B cell (primary cell): ENCODE measurements at regions not wholly inside any gene's neighbourhood (a gene's known extent, or its start where the extent isn't known, plus 50 kb on each side); places are given as distances from the start of the nearest gene placed in this dataset.

Experiments used
- ATAC-seq: fragments of 200-7000 bp; cut with Tn5 transposase; one replicate; pipeline ENCODE4 v1.10.0; 2021; ENCODE audit warnings: low read depth, mild to moderate bottlenecking, moderate number of reproducible peaks, moderate library complexity
- CTCF ChIA-PET: fragments of 350-600 bp; sonication (Branson Sonifier 250); formaldehyde crosslinking; loops from one replicate; lab custom pipeline; 2021; ENCODE audit warnings: antibody characterized with exemption, inconsistent platforms; lab: Charles Lee
- POLR2A ChIA-PET: fragments of 350-600 bp; sonication (Branson Sonifier 250); formaldehyde crosslinking; loops from one replicate; lab custom pipeline; 2021; ENCODE audit warnings: antibody characterized with exemption; lab: Charles Lee
- DNase-seq: peaks from one replicate; pipeline ENCODE4 v3.0.0; 2013
- H2AFZ ChIP-seq: 2 replicates; pipeline ENCODE4 v1.6.1; 2012; ENCODE audit warnings: mild to moderate bottlenecking, low read depth, low read length; ENCODE audit not compliant: insufficient read depth, poor library complexity, severe bottlenecking
- H3K27ac ChIP-seq, 2 donors: 1 replicate in 1 of 2; 2 replicates in 1 of 2; pipeline ENCODE4 v1.5.1; 2012 to 2013; ENCODE audit warnings: low read length in 2 of 2, mild to moderate bottlenecking in 2 of 2, moderate library complexity in 1 of 2
- H3K27me3 ChIP-seq, 4 experiments: fragments of 200-600 bp in 1 of 4; sonication (generic) in 1 of 4; replicated peaks in 1 of 4; 1 replicate in 2 of 4; 2 replicates in 2 of 4; pipeline versions ENCODE4 v1.6.1 to v1.7.0; 2013 to 2016; ENCODE audit warnings: low read length in 3 of 4, mild to moderate bottlenecking in 2 of 4, mixed read lengths in 1 of 4, moderate library complexity in 1 of 4; ENCODE audit not compliant: insufficient read depth in 4 of 4, control insufficient read depth in 3 of 4; ENCODE audit errors: control extremely low read depth in 1 of 4
- H3K36me3 ChIP-seq, 2 experiments: replicated peaks in 1 of 2; 1 replicate in 1 of 2; 2 replicates in 1 of 2; pipeline versions ENCODE4 v1.6.1 to v1.7.1; 2013; ENCODE audit warnings: low read length in 1 of 2; ENCODE audit not compliant: insufficient read depth in 2 of 2, control insufficient read depth in 1 of 2; ENCODE audit errors: control extremely low read depth in 1 of 2, extremely low read depth in 1 of 2
- H3K4me1 ChIP-seq, 2 donors: fragments of 200-600 bp in 1 of 2; sonication (generic) in 1 of 2; 1 replicate in 1 of 2; 2 replicates in 1 of 2; pipeline versions ENCODE4 v1.5.1 to v1.6.1; 2013 to 2017; ENCODE audit warnings: low read length in 2 of 2; ENCODE audit not compliant: control insufficient read depth in 2 of 2, insufficient read depth in 2 of 2
- H3K4me2 ChIP-seq: replicated peaks from 2 replicates; pipeline ENCODE3; 2012; ENCODE audit warnings: mild to moderate bottlenecking, low read depth, low read length; ENCODE audit not compliant: poor library complexity, severe bottlenecking
- H3K4me3 ChIP-seq, 5 experiments: fragments of 200-600 bp in 1 of 5; sonication (generic) in 1 of 5; 1 replicate in 3 of 5; 2 replicates in 2 of 5; pipeline versions ENCODE4 v1.5.1 to v1.7.0; 2011 to 2016; ENCODE audit warnings: low read length in 4 of 5, mild to moderate bottlenecking in 4 of 5, low read depth in 2 of 5, control low read depth in 1 of 5, moderate library complexity in 1 of 5; ENCODE audit not compliant: insufficient read depth in 1 of 5; ENCODE audit errors: control extremely low read depth in 1 of 5, extremely low read depth in 1 of 5
- H3K79me2 ChIP-seq: fragments of 200-600 bp; sonication (generic); one replicate; pipeline ENCODE4 v1.6.0; 2016; ENCODE audit warnings: low read length; ENCODE audit not compliant: control insufficient read depth, insufficient read depth
- H3K9ac ChIP-seq: fragments of 200-600 bp; sonication (generic); 2 replicates; pipeline ENCODE4 v1.6.1; 2017; ENCODE audit warnings: mild to moderate bottlenecking, low read length, moderate library complexity
- H3K9me3 ChIP-seq, 3 donors: one replicate each; pipeline versions ENCODE4 v1.6.1 to v1.7.1; 2013; ENCODE audit warnings: low read length in 2 of 3; ENCODE audit not compliant: control insufficient read depth in 2 of 3, insufficient read depth in 1 of 3; ENCODE audit errors: control extremely low read depth in 1 of 3
- H4K20me1 ChIP-seq: 2 replicates; pipeline ENCODE4 v1.6.0; 2012; ENCODE audit warnings: mild to moderate bottlenecking, low read length; ENCODE audit not compliant: insufficient read depth, control insufficient read depth, poor library complexity, severe bottlenecking
- H3K27ac Mint-ChIP-seq: one replicate; pipeline ENCODE4 v1.8.0; 2021; ENCODE audit warnings: mixed read lengths
- H3K27me3 Mint-ChIP-seq: one replicate; pipeline ENCODE4 v1.8.0; 2021; ENCODE audit warnings: mixed read lengths
- H3K4me1 Mint-ChIP-seq: one replicate; pipeline ENCODE4 v1.8.0; 2021; ENCODE audit warnings: mixed read lengths
- H3K4me3 Mint-ChIP-seq: one replicate; pipeline ENCODE4 v1.8.0; 2021; ENCODE audit warnings: mixed read lengths
- H3K9me3 Mint-ChIP-seq: one replicate; pipeline ENCODE4 v1.8.0; 2022; ENCODE audit warnings: mixed read lengths; ENCODE audit not compliant: insufficient read depth
- CTCF ChIP-seq: fragments of 200-600 bp; IDR thresholded peaks from one replicate; pipeline ENCODE4 v1.8.0; 2022; ENCODE audit warnings: antibody characterized with exemption, mild to moderate bottlenecking
- EZH2 ChIP-seq: IDR thresholded peaks from 2 replicates; pipeline ENCODE4 v1.6.1; 2012; ENCODE audit warnings: borderline replicate concordance, low read depth, mild to moderate bottlenecking, moderate library complexity, low read length; ENCODE audit not compliant: insufficient read depth, poor library complexity, severe bottlenecking
- WGBS: methylation state at CpG from one replicate; pipeline ENCODE4 v1.1.5; 2013; ENCODE audit warnings: missing lambda C conversion rate; ENCODE audit not compliant: insufficient coverage; 5-methylcytosine and 5-hydroxymethylcytosine counted together
- intact Hi-C: fragments of 100-400 bp; cut with micrococcal nuclease; formaldehyde crosslinking; loops from one replicate; pipeline ENCODE4 v1.10.0; 2022

DNA sequence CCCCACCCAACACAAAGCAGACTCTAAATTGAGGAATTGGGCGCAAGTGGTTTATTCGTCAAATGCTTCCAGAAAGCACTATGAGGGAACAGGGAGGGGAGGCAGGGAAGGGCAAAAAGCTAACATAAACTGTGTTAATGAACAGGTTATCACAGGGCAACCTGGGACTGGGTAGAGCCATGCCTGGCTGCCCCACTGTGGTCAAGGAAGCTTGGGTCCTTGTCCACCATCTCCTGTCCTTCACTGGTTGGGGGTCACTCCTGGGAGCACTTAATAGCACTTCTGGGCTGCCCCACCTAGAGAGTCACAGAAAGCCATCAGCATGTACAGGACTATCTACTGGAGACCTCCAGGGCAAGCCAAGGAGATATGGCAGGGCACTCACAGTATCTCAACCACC lies 102.3 kb downstream of the LINC00237 start:
- Mint-ChIP-seq H3K27ac (no peak overlapping the region), H3K9me3 (no peaks in the 10 kb centered on the region), H3K4me3 (no peak overlapping the region), H3K4me1 (no peaks in the 10 kb centered on the region), H3K27me3 (peaks cover 21% of the 10 kb centered on the region)
- H3K36me3 ChIP-seq, result no peaks in the 10 kb centered on the region
- ATAC-seq (no peak), DNase-seq (no peak)
- H3K4me2 ChIP-seq, result no peak overlapping the region
- CTCF ChIA-PET, result no interaction called here
- intact Hi-C loops, result no loop called here
- no peaks in the 10 kb centered on the region for H3K4me1 ChIP-seq
- no peaks in the 10 kb centered on the region for H3K79me2 ChIP-seq
- TF ChIP-seq EZH2 (no peak), CTCF (no peak)
- H3K27ac ChIP-seq, result no peak overlapping the region
- H2AFZ ChIP-seq, result no peak overlapping the region
- POLR2A ChIA-PET, result no interaction called here
- no peak overlapping the region for H3K9ac ChIP-seq
- H3K9me3 ChIP-seq, result no peaks in the 10 kb centered on the region
- 79% methylated on average over 2 of the region's 2 CpGs for WGBS
- peaks cover 0 to 7% (median 0%) of the 10 kb centered on the region in 4 experiments for H3K27me3 ChIP-seq
- H4K20me1 ChIP-seq, result no peaks in the 10 kb centered on the region
- no peak overlapping the region for H3K4me3 ChIP-seq

- CTCF ChIA-PET, result no interaction called here
- H3K4me1 ChIP-seq, result no peaks in the 10 kb centered on the region
- H3K4me3 Mint-ChIP-seq, result no peak overlapping the region
- ATAC-seq (no peak), DNase-seq (no peak)
- H3K9me3 Mint-ChIP-seq, result no peaks in the 10 kb centered on the region
- H3K9me3 ChIP-seq, result no peaks in the 10 kb centered on the region
- no peak overlapping the region for H3K9ac ChIP-seq
- no peak overlapping the region for H3K27ac Mint-ChIP-seq
- no peak for TF ChIP-seq CTCF
- TF ChIP-seq EZH2, result no peak
- WGBS, result 94% methylated on average over 2 of the region's 8 CpGs
- no peaks in the 10 kb centered on the region for H3K79me2 ChIP-seq
- H3K27me3 Mint-ChIP-seq, result peaks cover 20% of the 10 kb centered on the region
- H3K27me3 ChIP-seq, result peaks cover 0 to 7% (median 0%) of the 10 kb centered on the region in 4 experiments
- no peaks in the 10 kb centered on the region for H4K20me1 ChIP-seq
- H3K27ac ChIP-seq, result no peak overlapping the region
- no peak overlapping the region for H2AFZ ChIP-seq
- H3K4me3 ChIP-seq, result no peak overlapping the region
- POLR2A ChIA-PET, result no interaction called here
- intact Hi-C loops, result no loop called here
- H3K4me2 ChIP-seq, result no peak overlapping the region
- H3K4me1 Mint-ChIP-seq, result no peaks in the 10 kb centered on the region
- H3K36me3 ChIP-seq, result no peaks in the 10 kb centered on the region
These were observed 103.7 kb downstream of the LINC00237 start for GRCh38 chr20:21002486-21002885.
